ENCODE measurements at regions not wholly inside any gene's neighbourhood (a gene's known extent, or its start where the extent isn't known, plus 50 kb on each side); places are given as distances from the start of the nearest gene placed in this dataset.
"Not testable (repeated sequence)": the region's sequence is repeated elsewhere in the genome, so short reads cannot be mapped to it uniquely, and the experiment has no call there.

GRCh38 chr16:46387720-46388119 lies 233.5 kb downstream of the SHCBP1 start:
- not testable (repeated sequence) for DNase-seq

GRCh38 chr16:46386805-46387620 lies 234.2 kb downstream of the SHCBP1 start:
- DNase-seq: not testable (repeated sequence)

- DNase-seq: peak in 1 of 3 donors; percentile 16
Observed at GRCh38 chr16:46386110-46386771, 234.9 kb downstream of the SHCBP1 start.

- DNase-seq: peak in 2 of 3 donors; percentile 10 to 41
Observed at GRCh38 chr16:46384285-46385061, 236.7 kb downstream of the SHCBP1 start.

GRCh38 chr16:46383581-46383980 lies 237.6 kb downstream of the SHCBP1 start:
- DNase-seq: peak in 1 of 3 donors; percentile 19

- peak in 1 of 3 donors; percentile 32 for DNase-seq
Observed at GRCh38 chr16:46382791-46383541, 238.2 kb downstream of the SHCBP1 start.

- not testable (repeated sequence) for DNase-seq
Observed at GRCh38 chr16:46382079-46382478, 239.1 kb downstream of the SHCBP1 start.

GRCh38 chr16:46381344-46381743 lies 239.8 kb downstream of the SHCBP1 start:
- DNase-seq: not testable (repeated sequence)
